Ovary (tissue), 7 donors: ENCODE measurements at regions not wholly inside any gene's neighbourhood (a gene's known extent, or its start where the extent isn't known, plus 50 kb on each side); places are given as distances from the start of the nearest gene placed in this dataset.

Experiments used
- DNase-seq, 5 donors: peaks; one replicate each; pipeline ENCODE4 v3.0.0-alpha.2; 2019 to 2020
- H3K27ac ChIP-seq, 2 donors: fragments of 200-600 bp; one replicate each; pipeline versions ENCODE4 v1.5.1 to v1.8.0; 2019 to 2022
- H3K27me3 ChIP-seq: fragments of 200-600 bp; one replicate; pipeline ENCODE4 v1.8.0; 2022
- H3K36me3 ChIP-seq: fragments of 200-600 bp; sonication (generic); one replicate; pipeline ENCODE4 v1.5.1; 2019
- H3K4me1 ChIP-seq: one replicate; pipeline ENCODE4 v1.8.1; 2013; ENCODE audit warnings: mild to moderate bottlenecking, moderate library complexity; ENCODE audit not compliant: insufficient read depth
- H3K4me3 ChIP-seq: fragments of 200-600 bp; sonication (generic); one replicate; pipeline ENCODE4 v1.5.1; 2017
- H3K9me3 ChIP-seq, 2 donors: fragments of 200-600 bp in 1 of 2; sonication (generic) in 1 of 2; one replicate each; pipeline versions ENCODE4 v1.5.1 to v1.8.1; 2013 to 2019; ENCODE audit warnings: mild to moderate bottlenecking in 1 of 2, moderate library complexity in 1 of 2
- CTCF ChIP-seq, 3 donors: fragments of 450-650 bp in 2 of 3; fragments of 200-600 bp in 1 of 3; IDR thresholded peaks; one replicate each; pipeline versions ENCODE4 v1.5.1 to v1.8.0; 2016 to 2022; ENCODE audit warnings: antibody characterized with exemption in 3 of 3, mild to moderate bottlenecking in 1 of 3
- EP300 ChIP-seq: sonication (generic); formaldehyde crosslinking; IDR thresholded peaks from one replicate; pipeline ENCODE4 v1.6.1; 2017; ENCODE audit warnings: antibody characterized with exemption
- POLR2A ChIP-seq: fragments of 450-650 bp; IDR thresholded peaks from one replicate; pipeline ENCODE4 v1.6.1; 2017; ENCODE audit warnings: antibody characterized with exemption, mild to moderate bottlenecking, moderate library complexity
- WGBS, 3 donors: extraction: QIAGEN DNeasy Blood & Tissue Kit in 1 of 3; methylation state at CpG; one replicate each; pipeline versions ENCODE4 v1.1.5 to v1.1.7; 2013 to 2017; 5-methylcytosine and 5-hydroxymethylcytosine counted together
- intact Hi-C, 4 donors: fragments of 100-400 bp; cut with DNase I; formaldehyde crosslinking; loops; one replicate each; pipeline versions ENCODE4 v1.11.0 to v1.15.1; 2022 to 2023
- donor health status: DM: no; HTN: no; CAD: no; lungs with moderate emphysema.
- donor health status: DM: no; HTN: no; CAD: no.
- donor health status: Bipolar disorder and iron deficiency.
- donor health status: DM: no; HTN: no; CAD: no.
- donor health status: DM: yes; HTN: yes; CAD: no.

GRCh38 chr13:21967871-21968270, 297.0 kb downstream of the FGF9 start:
- no peaks in the 10 kb centered on the region for H3K36me3 ChIP-seq
- peaks cover 4% of the 10 kb centered on the region for H3K4me1 ChIP-seq
- no peaks in the 10 kb centered on the region for H3K27me3 ChIP-seq
- no peak overlapping the region for H3K4me3 ChIP-seq
- 86 to 91% (median 87%) methylated on average over 1 of the region's 1 CpG for WGBS, 3 donors
- TF ChIP-seq CTCF (IDR thresholded peaks at IDR 0.05) = no peak
- no peak for TF ChIP-seq POLR2A
- TF ChIP-seq EP300 = no peak
- intact Hi-C loops = no loop called here
- no peak overlapping the region for H3K27ac ChIP-seq
- H3K9me3 ChIP-seq = no peaks in the 10 kb centered on the region
- no peak for DNase-seq

DNA sequence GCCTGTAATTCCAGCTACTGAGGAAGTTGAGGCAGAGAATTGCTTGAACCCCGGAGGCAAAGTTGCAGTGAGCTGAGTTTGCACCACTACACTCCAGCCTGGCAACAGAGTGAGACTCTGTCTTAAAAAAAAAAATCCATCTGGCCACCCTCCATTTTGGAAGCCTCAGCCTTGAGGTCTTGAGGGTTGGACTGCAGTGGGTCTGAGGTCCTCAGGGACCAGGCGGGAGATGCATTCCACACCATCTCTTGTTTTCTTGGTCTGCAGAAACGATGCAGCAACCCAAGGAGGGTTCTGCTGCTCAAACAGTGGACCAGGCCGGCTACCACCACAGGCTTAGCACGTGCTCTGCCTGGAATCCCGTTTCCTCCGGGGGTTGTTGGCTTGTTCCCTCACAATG, 299.3 kb downstream of the FGF9 start:
- Histone ChIP-seq H3K27ac (no peak overlapping the region), H3K4me1 (peaks cover 4% of the 10 kb centered on the region), H3K36me3 (no peaks in the 10 kb centered on the region), H3K4me3 (no peak overlapping the region), H3K27me3 (no peaks in the 10 kb centered on the region), H3K9me3 (no peaks in the 10 kb centered on the region)
- TF ChIP-seq POLR2A (no peak), EP300 (no peak), CTCF (IDR thresholded peaks at IDR 0.05) (no peak)
- WGBS, 3 donors = 63 to 75% (median 74%) methylated on average over 7 of the region's 7 CpGs
- intact Hi-C loops = no loop called here
- DNase-seq = no peak

GRCh38 chr13:21970918-21971317, 300.0 kb downstream of the FGF9 start:
- Histone ChIP-seq H3K27me3 (no peaks in the 10 kb centered on the region), H3K9me3 (no peaks in the 10 kb centered on the region), H3K4me3 (no peak overlapping the region), H3K4me1 (peaks cover 4% of the 10 kb centered on the region), H3K36me3 (no peaks in the 10 kb centered on the region), H3K27ac (no peak overlapping the region)
- WGBS, 3 donors = 95 to 98% (median 95%) methylated on average over 4 of the region's 4 CpGs
- TF ChIP-seq CTCF (IDR thresholded peaks at IDR 0.05) (no peak), EP300 (no peak), POLR2A (no peak)
- intact Hi-C loops = no loop called here
- no peak for DNase-seq

DNA sequence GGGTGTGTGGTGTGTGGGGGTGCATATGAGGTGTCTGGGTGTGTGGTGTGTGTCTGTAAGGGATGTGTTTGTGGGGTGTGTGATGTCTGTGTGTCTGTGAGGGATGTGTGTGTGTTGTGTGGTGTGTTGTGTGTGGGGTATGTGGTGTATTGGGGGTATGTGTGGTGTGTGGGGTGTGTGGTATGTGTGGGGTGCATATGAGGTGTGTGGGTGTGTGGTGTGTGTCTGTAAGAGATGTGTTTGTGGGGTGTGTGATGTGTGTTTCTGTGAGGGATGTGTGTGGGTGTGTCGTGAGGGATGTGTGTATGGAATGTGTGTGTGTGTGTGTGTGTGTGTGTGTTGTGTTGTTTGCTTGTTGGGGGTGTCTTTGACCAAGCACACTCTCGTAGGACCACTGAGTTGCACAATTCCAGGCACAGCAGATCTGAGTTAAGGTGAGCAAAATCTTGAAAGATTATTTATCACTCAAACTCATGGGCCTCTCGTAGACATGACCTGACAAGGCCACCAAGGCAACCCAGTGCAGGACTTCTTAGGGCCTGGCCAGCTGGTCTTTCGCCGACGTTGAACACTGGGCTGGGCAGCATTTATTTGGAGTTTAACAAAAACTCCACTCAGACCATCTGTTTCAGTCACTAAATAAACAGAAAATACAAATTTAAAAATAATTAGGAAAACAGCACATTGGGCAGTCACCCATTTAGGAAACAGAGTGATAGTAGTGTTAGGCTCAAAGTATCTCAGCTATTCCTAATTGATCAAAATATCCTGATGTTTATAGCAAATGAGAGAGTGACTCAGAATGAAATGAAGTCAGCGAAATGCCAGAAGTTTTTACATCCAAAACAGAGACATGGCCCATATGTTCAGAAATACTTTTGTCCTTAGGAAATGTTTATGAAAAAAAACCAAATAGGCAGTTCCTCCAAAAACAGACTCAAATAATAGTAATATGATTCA, 301.1 kb downstream of the FGF9 start:
- DNase-seq = no peak
- no peak overlapping the region for H3K4me3 ChIP-seq
- WGBS, 3 donors = 12 to 25% (median 19%) methylated on average over 7 of the region's 7 CpGs
- no peak overlapping the region for H3K27ac ChIP-seq
- peaks cover 4% of the 10 kb centered on the region for H3K4me1 ChIP-seq
- no peaks in the 10 kb centered on the region for H3K9me3 ChIP-seq
- TF ChIP-seq POLR2A = no peak
- TF ChIP-seq CTCF (IDR thresholded peaks at IDR 0.05) = no peak
- no peak for TF ChIP-seq EP300
- no peaks in the 10 kb centered on the region for H3K36me3 ChIP-seq
- intact Hi-C loops = no loop called here
- no peaks in the 10 kb centered on the region for H3K27me3 ChIP-seq
